Liver (tissue), 3 donors: ENCODE measurements at regions not wholly inside any gene's neighbourhood (a gene's known extent, or its start where the extent isn't known, plus 50 kb on each side); places are given as distances from the start of the nearest gene placed in this dataset.

Experiments used
- CTCF ChIP-seq: fragments of 150-350 bp; IDR thresholded peaks from 2 replicates; pipeline ENCODE4 v1.5.1; 2017; ENCODE audit warnings: improper control_type of control experiment, low read depth, low read length; ENCODE audit not compliant: missing input control
- RAD21 ChIP-seq, 2 donors: IDR thresholded peaks; 2 replicates each; pipeline ENCODE4 v1.6.1; 2016; ENCODE audit warnings: antibody characterized with exemption in 2 of 2, mild to moderate bottlenecking in 2 of 2
- RXRA ChIP-seq, 2 donors: IDR thresholded peaks; 2 replicates each; pipeline ENCODE4 v1.6.1; 2017 to 2018; ENCODE audit warnings: antibody characterized with exemption in 2 of 2, mild to moderate bottlenecking in 1 of 2
- SP1 ChIP-seq: IDR thresholded peaks from 2 replicates; pipeline ENCODE4 v1.6.1; 2018; ENCODE audit warnings: antibody characterized with exemption, mild to moderate bottlenecking
- TAF1 ChIP-seq: conservative IDR thresholded peaks from 2 replicates; pipeline ENCODE4 v1.6.1; 2016; ENCODE audit warnings: antibody characterized with exemption, mild to moderate bottlenecking
- TF ChIP-seq, protein P1 (sequence below): IDR thresholded peaks from 2 replicates; pipeline ENCODE4 v1.6.1; 2016; ENCODE audit warnings: antibody characterized with exemption, mild to moderate bottlenecking
- donor health status: healthy.
- donor health status: healthy.

DNA sequence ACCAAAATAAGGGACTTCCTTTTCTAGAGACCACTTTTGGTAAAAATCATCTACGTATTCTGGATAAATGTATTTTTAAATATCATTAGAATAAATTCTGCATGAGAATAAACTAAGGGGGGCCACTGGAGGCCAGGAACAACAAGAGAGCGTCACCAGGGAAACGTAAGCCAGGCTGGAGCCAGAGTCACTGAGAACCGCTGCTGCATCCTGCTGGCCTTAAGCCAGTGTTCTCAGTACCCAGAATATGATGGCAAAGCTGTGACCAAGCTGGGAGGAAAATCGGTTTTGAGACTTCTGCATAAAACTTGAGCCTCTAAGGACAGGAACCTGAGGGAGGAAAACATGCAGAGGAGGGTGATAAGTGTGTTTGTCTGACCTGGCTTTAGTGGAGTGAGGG is 63.0 kb upstream of the FAM9A start:
- TF ChIP-seq CTCF: no peak
- TF ChIP-seq, protein P1, sequence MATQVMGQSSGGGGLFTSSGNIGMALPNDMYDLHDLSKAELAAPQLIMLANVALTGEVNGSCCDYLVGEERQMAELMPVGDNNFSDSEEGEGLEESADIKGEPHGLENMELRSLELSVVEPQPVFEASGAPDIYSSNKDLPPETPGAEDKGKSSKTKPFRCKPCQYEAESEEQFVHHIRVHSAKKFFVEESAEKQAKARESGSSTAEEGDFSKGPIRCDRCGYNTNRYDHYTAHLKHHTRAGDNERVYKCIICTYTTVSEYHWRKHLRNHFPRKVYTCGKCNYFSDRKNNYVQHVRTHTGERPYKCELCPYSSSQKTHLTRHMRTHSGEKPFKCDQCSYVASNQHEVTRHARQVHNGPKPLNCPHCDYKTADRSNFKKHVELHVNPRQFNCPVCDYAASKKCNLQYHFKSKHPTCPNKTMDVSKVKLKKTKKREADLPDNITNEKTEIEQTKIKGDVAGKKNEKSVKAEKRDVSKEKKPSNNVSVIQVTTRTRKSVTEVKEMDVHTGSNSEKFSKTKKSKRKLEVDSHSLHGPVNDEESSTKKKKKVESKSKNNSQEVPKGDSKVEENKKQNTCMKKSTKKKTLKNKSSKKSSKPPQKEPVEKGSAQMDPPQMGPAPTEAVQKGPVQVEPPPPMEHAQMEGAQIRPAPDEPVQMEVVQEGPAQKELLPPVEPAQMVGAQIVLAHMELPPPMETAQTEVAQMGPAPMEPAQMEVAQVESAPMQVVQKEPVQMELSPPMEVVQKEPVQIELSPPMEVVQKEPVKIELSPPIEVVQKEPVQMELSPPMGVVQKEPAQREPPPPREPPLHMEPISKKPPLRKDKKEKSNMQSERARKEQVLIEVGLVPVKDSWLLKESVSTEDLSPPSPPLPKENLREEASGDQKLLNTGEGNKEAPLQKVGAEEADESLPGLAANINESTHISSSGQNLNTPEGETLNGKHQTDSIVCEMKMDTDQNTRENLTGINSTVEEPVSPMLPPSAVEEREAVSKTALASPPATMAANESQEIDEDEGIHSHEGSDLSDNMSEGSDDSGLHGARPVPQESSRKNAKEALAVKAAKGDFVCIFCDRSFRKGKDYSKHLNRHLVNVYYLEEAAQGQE: no peak
- TF ChIP-seq SP1: no peak
- TF ChIP-seq TAF1: no peak
- TF ChIP-seq RAD21 (IDR thresholded peaks at IDR 0.05): no peak
- no peak for TF ChIP-seq RXRA (IDR thresholded peaks at IDR 0.05)
